Transverse colon (tissue), 4 donors: ENCODE measurements at regions not wholly inside any gene's neighbourhood (a gene's known extent, or its start where the extent isn't known, plus 50 kb on each side); places are given as distances from the start of the nearest gene placed in this dataset.

Source experiments
- DNase-seq: peaks from one replicate; pipeline ENCODE4 v3.0.0-alpha.2; 2019
- H3K27ac ChIP-seq, 4 donors: fragments of 200-600 bp; sonication (generic); 2 replicates each; pipeline ENCODE4 v1.5.1; 2016 to 2018; ENCODE audit warnings: inconsistent platforms in 4 of 4
- H3K27me3 ChIP-seq: fragments of 200-600 bp; sonication (generic); 2 replicates; pipeline ENCODE4 v1.5.1; 2017; ENCODE audit warnings: inconsistent platforms
- H3K36me3 ChIP-seq, 4 donors: fragments of 200-600 bp; sonication (generic); 2 replicates each; pipeline ENCODE4 v1.5.1; 2017 to 2019; ENCODE audit warnings: inconsistent platforms in 4 of 4
- H3K4me1 ChIP-seq, 4 donors: fragments of 200-600 bp; sonication (generic); 2 replicates each; pipeline ENCODE4 v1.5.1; 2017 to 2020; ENCODE audit warnings: inconsistent platforms in 4 of 4
- H3K4me3 ChIP-seq, 4 donors: fragments of 200-600 bp; sonication (generic); 1 replicate in 1 of 4; 2 replicates in 3 of 4; pipeline versions ENCODE4 v1.5.1 to v1.6.1; 2017 to 2019; ENCODE audit warnings: inconsistent platforms in 4 of 4
- H3K9me3 ChIP-seq, 2 donors: fragments of 200-600 bp; sonication (generic); 2 replicates each; pipeline ENCODE4 v1.5.1; 2017 to 2019; ENCODE audit warnings: inconsistent platforms in 2 of 2
- EP300 ChIP-seq: sonication (generic); formaldehyde crosslinking; IDR thresholded peaks from one replicate; pipeline ENCODE4 v1.6.1; 2017; ENCODE audit warnings: antibody characterized with exemption, low read depth
- POLR2A ChIP-seq: fragments of 450-650 bp; IDR thresholded peaks from one replicate; pipeline ENCODE4 v1.6.1; 2016; ENCODE audit warnings: antibody characterized with exemption, mild to moderate bottlenecking, moderate library complexity
- POLR2AphosphoS5 ChIP-seq, 3 donors: sonication (generic); formaldehyde crosslinking; IDR thresholded peaks; one replicate each; pipeline ENCODE4 v1.6.1; 2016; ENCODE audit warnings: antibody characterized with exemption in 3 of 3
- WGBS, 2 donors: methylation state at CpG; one replicate each; pipeline ENCODE4 v1.1.5; 2018; ENCODE audit warnings: low coverage in 1 of 2; 5-methylcytosine and 5-hydroxymethylcytosine counted together
- in situ Hi-C, 4 donors: fragments of 200-750 bp; cut with MboI; loops; one replicate each; pipeline versions ENCODE4 v1.15.0 to v1.15.1; 2017; ENCODE audit warnings: low sequenced_read_pairs in 3 of 4, low pct_ligation_motif_present in 1 of 4, low pct_unique_long_range_greater_than_20kb in 1 of 4
- intact Hi-C: fragments of 100-400 bp; cut with DNase I; formaldehyde crosslinking; loops from one replicate; pipeline ENCODE4 v1.15.1; 2023; ENCODE audit warnings: low total_unique reads
- TF ChIP-seq, protein P1 (sequence below), 5 experiments: fragments of 200-600 bp in 3 of 5; fragments of 450-650 bp in 2 of 5; sonication (generic) in 3 of 5; IDR thresholded peaks; 1 replicate in 2 of 5; 2 replicates in 3 of 5; pipeline ENCODE4 v1.5.1; 2016 to 2017; ENCODE audit warnings: antibody characterized with exemption in 5 of 5, inconsistent platforms in 3 of 5, mild to moderate bottlenecking in 2 of 5, moderate library complexity in 1 of 5

DNA sequence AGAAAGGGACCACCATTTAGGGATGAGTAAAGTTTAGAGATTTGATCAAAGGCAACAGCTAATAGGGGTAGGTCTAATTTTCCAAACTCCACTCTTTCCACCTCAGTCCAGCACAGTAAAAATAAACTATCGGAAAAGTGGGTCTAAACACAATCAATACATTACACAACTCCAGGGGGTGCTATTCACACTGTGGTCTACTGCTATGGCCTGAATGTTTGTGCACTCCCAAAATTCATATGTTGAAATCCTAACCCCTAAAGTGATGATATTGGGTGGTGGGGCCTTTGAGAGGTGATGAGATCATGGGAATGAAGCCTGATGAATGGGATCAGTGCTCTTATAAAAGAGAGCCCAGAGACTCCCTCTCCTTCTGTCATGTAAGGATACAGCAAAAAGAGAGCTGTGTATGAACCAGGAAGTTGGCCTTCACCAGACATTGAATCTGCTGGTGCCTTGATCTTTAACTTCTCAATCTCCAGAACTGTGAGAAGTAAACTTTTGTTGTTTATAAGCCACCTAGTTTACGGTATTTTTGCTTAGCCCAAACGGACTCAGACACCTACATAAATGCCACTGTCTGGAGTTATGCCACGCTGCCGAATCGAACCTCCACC, 193.9 kb downstream of the OMA1 start:
- no peak overlapping the region for H3K4me3 ChIP-seq
- H3K27ac ChIP-seq: no peak overlapping the region
- no peaks in the 10 kb centered on the region for H3K27me3 ChIP-seq
- no peaks in the 10 kb centered on the region for H3K9me3 ChIP-seq
- no peak for TF ChIP-seq POLR2AphosphoS5 (IDR thresholded peaks at IDR 0.05)
- TF ChIP-seq, protein P1, sequence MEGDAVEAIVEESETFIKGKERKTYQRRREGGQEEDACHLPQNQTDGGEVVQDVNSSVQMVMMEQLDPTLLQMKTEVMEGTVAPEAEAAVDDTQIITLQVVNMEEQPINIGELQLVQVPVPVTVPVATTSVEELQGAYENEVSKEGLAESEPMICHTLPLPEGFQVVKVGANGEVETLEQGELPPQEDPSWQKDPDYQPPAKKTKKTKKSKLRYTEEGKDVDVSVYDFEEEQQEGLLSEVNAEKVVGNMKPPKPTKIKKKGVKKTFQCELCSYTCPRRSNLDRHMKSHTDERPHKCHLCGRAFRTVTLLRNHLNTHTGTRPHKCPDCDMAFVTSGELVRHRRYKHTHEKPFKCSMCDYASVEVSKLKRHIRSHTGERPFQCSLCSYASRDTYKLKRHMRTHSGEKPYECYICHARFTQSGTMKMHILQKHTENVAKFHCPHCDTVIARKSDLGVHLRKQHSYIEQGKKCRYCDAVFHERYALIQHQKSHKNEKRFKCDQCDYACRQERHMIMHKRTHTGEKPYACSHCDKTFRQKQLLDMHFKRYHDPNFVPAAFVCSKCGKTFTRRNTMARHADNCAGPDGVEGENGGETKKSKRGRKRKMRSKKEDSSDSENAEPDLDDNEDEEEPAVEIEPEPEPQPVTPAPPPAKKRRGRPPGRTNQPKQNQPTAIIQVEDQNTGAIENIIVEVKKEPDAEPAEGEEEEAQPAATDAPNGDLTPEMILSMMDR (IDR thresholded peaks at IDR 0.05): no peak
- no peak for TF ChIP-seq EP300
- TF ChIP-seq POLR2A: no peak
- intact Hi-C loops (no loop called here), in situ Hi-C loops (no loop called here)
- no peak for DNase-seq
- H3K36me3 ChIP-seq: no peaks in the 10 kb centered on the region
- 90 to 100% methylated on average over 5 to 6 of the region's 6 CpGs for WGBS, 2 donors
- H3K4me1 ChIP-seq: no peaks in the 10 kb centered on the region

DNA sequence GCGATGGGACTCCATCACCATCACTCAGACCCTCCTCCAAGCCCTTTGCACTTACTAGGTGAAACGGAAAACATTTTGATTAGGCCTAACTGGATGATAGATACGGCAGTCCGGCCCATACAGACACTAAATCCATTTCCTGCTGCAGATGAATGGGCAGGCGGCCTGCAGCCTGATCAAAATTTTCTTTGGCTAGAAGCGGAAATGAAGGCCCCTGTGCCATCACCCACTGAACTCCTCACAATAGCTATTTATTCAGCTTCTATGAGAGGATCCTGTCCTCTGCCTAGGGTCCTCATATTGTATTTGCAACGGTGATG, 200.5 kb downstream of the OMA1 start:
- DNase-seq: no peak
- H3K27me3 ChIP-seq: no peaks in the 10 kb centered on the region
- no peak for TF ChIP-seq POLR2A
- no peak for TF ChIP-seq POLR2AphosphoS5 (IDR thresholded peaks at IDR 0.05)
- TF ChIP-seq, protein P1 (IDR thresholded peaks at IDR 0.05): no peak
- no peak for TF ChIP-seq EP300
- no peaks in the 10 kb centered on the region for H3K36me3 ChIP-seq
- no peak overlapping the region for H3K4me3 ChIP-seq
- H3K9me3 ChIP-seq: no peaks in the 10 kb centered on the region
- WGBS, 2 donors: 89% methylated on average over 7 of the region's 7 CpGs; no CpG with 5 or more reads in 1 of the 2 donors
- no peak overlapping the region for H3K27ac ChIP-seq
- intact Hi-C loops: no loop called here
- H3K4me1 ChIP-seq: no peaks in the 10 kb centered on the region
- in situ Hi-C loops: no loop called here

DNA sequence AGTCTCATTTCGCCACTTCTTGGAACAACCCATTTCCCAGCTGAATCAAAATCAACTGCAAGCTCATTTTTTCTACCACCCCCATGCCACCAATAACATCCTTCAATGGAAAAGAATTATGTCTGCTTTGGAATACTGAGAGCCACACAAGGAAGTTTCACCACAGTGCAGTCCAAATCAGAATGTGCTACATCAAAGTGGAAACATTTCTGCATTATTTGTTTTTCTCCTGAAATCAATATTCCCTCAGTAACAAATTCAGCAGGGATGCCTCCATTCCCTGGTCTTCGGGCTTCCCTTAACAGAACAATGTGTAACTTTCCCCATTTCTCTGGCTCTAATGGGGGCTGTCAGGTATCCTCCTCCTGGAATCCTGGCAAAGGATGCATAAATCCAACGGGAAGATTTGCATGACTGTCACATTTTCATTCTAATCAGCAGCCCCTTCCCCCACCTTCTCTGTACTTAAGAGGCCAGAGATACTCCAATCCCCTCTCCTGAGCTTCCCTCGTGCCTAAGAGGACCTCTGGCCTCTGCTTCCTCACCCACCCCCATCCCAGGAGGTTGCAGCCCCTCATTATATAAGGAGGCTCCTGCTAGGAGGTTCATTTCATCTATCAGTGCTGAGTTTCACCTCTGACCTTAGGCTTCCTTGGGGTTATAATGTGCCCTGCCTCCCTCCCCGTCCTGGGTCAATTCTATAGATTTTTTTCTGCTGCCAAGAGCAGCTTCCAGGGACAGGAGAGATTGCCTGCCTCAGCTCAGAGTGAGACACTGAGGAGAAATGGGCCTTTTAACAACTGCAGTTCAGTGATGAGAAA, 201.1 kb downstream of the OMA1 start:
- intact Hi-C loops: no loop called here
- TF ChIP-seq POLR2A (no peak), EP300 (no peak), POLR2AphosphoS5 (IDR thresholded peaks at IDR 0.05) (no peak)
- TF ChIP-seq, protein P1 (IDR thresholded peaks at IDR 0.05): no peak
- DNase-seq: no peak
- no peak overlapping the region for H3K27ac ChIP-seq
- H3K4me3 ChIP-seq: no peak overlapping the region
- H3K9me3 ChIP-seq: no peaks in the 10 kb centered on the region
- H3K36me3 ChIP-seq: no peaks in the 10 kb centered on the region
- H3K4me1 ChIP-seq: no peaks in the 10 kb centered on the region
- in situ Hi-C loops: no loop called here
- 68 to 82% methylated on average over 3 to 5 of the region's 5 CpGs for WGBS, 2 donors
- H3K27me3 ChIP-seq: no peaks in the 10 kb centered on the region

DNA sequence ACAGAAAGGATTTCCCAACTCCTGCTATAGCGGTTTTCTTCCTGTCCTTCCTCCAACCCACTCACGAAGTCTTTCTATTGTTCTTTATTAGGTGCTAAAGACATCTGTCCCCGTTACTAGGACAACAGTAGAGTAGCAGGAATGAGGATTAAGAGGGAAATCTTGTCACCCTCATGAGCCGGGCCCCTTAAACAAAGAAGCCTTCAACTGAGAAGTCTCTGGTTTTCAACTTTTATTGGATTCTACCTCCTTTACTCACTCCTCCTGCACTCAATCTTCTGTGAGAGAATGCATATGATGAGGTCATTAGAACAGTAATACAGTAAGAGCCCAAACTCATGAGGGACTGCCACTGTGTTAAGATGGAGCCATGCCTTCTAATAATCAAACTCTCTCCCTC, 206.3 kb downstream of the OMA1 start:
- no peaks in the 10 kb centered on the region for H3K36me3 ChIP-seq
- H3K27me3 ChIP-seq: no peaks in the 10 kb centered on the region
- DNase-seq: no peak
- 53 to 78% methylated on average over 3 to 4 of the region's 4 CpGs for WGBS, 2 donors
- no peaks in the 10 kb centered on the region for H3K9me3 ChIP-seq
- TF ChIP-seq EP300: no peak
- TF ChIP-seq, protein P1 (IDR thresholded peaks at IDR 0.05): no peak
- no peak for TF ChIP-seq POLR2AphosphoS5 (IDR thresholded peaks at IDR 0.05)
- no peak for TF ChIP-seq POLR2A
- no peak overlapping the region for H3K4me3 ChIP-seq
- H3K27ac ChIP-seq: no peak overlapping the region
- H3K4me1 ChIP-seq: no peaks in the 10 kb centered on the region
- in situ Hi-C loops (no loop called here), intact Hi-C loops (no loop called here)
